ENCODE measurements at regions not wholly inside any gene's neighbourhood (a gene's known extent, or its start where the extent isn't known, plus 50 kb on each side); places are given as distances from the start of the nearest gene placed in this dataset.
"Not testable (repeated sequence)": the region's sequence is repeated elsewhere in the genome, so short reads cannot be mapped to it uniquely, and the experiment has no call there.

GRCh38 chrX:5666689-5667088, 562.0 kb downstream of the NLGN4X start:
- not testable (repeated sequence) for H3K4me3 ChIP-seq (ENCODE audit: low read depth, low read length); DNase-seq (ENCODE audit: extremely low spot score); H3K36me3 ChIP-seq (ENCODE audit: insufficient read depth); H3K4me1 ChIP-seq (ENCODE audit: insufficient read depth); H3K27ac ChIP-seq (ENCODE audit: low read depth)
- 89% methylated on average over 4 of the region's 4 CpGs for WGBS

- no peak for DNase-seq (ENCODE audit: extremely low spot score)
- Histone ChIP-seq H3K27ac (ENCODE audit: low read depth) (no peak overlapping the region), H3K4me1 (ENCODE audit: insufficient read depth) (no peaks in the 10 kb centered on the region), H3K4me3 (ENCODE audit: low read depth, low read length) (no peak overlapping the region), H3K36me3 (ENCODE audit: insufficient read depth) (no peaks in the 10 kb centered on the region)
These were observed 572.1 kb downstream of the NLGN4X start for GRCh38 chrX:5656544-5656943.

DNA sequence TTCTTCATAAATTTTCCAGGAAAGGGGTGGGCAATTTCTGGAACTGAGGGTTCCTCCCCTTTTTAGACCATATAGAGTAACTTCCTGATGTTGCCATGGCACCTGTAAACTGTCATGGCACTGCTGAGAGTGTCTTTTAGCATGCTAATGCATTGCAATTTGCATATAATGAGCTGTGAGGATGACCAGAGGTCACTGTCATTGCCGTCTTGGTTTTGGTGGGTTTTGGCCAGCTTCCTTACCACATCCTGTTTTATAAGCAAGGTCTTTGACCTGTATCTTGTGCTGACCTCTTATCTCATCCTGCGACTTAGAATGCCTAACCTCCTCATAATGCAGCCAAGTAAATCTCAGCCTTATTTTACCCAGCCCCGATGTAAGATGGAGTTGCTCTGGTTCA, 577.8 kb downstream of the NLGN4X start:
- no peak for DNase-seq (ENCODE audit: extremely low spot score)
- Histone ChIP-seq H3K4me3 (ENCODE audit: low read depth, low read length) (no peak overlapping the region), H3K27ac (ENCODE audit: low read depth) (no peak overlapping the region), H3K4me1 (ENCODE audit: insufficient read depth) (no peaks in the 10 kb centered on the region), H3K36me3 (ENCODE audit: insufficient read depth) (no peaks in the 10 kb centered on the region)
- 45% methylated on average over 3 of the region's 3 CpGs for WGBS

- DNase-seq (ENCODE audit: extremely low spot score) = no peak
- no peak overlapping the region for H3K27ac ChIP-seq (ENCODE audit: low read depth)
- no peaks in the 10 kb centered on the region for H3K36me3 ChIP-seq (ENCODE audit: insufficient read depth)
- H3K4me1 ChIP-seq (ENCODE audit: insufficient read depth) = no peaks in the 10 kb centered on the region
- 82% methylated on average over 12 of the region's 12 CpGs for WGBS
- no peak overlapping the region for H3K4me3 ChIP-seq (ENCODE audit: low read depth, low read length)
These were observed 579.6 kb downstream of the NLGN4X start for GRCh38 chrX:5648941-5649568.

DNA sequence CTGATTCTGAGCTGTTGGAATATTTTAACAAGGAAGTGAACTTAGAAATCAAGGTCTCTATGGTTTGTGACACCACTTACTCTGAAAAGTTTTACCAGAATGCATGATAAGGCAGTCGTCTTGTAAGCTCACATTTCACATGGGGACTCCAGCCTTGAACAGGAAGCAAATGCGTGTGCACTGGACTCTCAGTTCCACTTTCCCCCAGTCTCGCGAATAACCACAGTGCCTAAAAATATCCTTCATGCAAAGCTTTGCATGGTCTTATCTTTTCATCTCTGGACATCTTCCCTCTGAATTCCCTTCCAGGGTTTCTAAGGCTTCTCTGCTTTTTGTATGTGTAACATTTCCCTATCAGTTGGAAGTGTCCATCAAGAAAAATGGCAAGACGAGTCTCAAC, 581.8 kb downstream of the NLGN4X start:
- Histone ChIP-seq H3K4me3 (ENCODE audit: low read depth, low read length) (no peak overlapping the region), H3K27ac (ENCODE audit: low read depth) (no peak overlapping the region), H3K4me1 (ENCODE audit: insufficient read depth) (no peaks in the 10 kb centered on the region), H3K36me3 (ENCODE audit: insufficient read depth) (no peaks in the 10 kb centered on the region)
- WGBS = 35% methylated on average over 5 of the region's 5 CpGs
- DNase-seq (ENCODE audit: extremely low spot score) = no peak

DNA sequence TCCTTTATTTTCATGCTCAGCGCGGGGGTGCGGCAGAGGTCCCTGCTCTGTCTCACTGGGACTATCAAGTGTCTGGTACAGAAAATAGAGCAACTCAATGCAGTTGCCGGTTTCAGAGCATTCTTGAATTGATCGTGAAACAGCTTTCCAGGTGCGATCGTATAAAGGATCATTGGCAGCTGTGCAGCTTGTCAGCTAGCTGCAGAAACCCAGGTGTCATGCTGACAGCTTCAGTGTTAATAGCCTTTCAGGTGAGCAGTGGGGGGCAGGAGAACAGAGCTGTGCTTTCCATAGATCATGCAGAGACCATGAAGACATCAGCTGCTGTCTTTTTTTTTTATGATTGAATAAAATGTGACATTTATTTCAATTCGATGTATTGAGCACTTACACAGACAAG, 583.9 kb downstream of the NLGN4X start:
- no peaks in the 10 kb centered on the region for H3K4me1 ChIP-seq (ENCODE audit: insufficient read depth)
- 56% methylated on average over 8 of the region's 8 CpGs for WGBS
- no peak overlapping the region for H3K27ac ChIP-seq (ENCODE audit: low read depth)
- no peak for DNase-seq (ENCODE audit: extremely low spot score)
- H3K36me3 ChIP-seq (ENCODE audit: insufficient read depth) = no peaks in the 10 kb centered on the region
- no peak overlapping the region for H3K4me3 ChIP-seq (ENCODE audit: low read depth, low read length)

GRCh38 chrX:5640071-5640470, 588.6 kb downstream of the NLGN4X start:
- H3K4me1 ChIP-seq (ENCODE audit: insufficient read depth) = no peaks in the 10 kb centered on the region
- WGBS = 35% methylated on average over 4 of the region's 4 CpGs
- H3K4me3 ChIP-seq (ENCODE audit: low read depth, low read length) = no peak overlapping the region
- no peaks in the 10 kb centered on the region for H3K36me3 ChIP-seq (ENCODE audit: insufficient read depth)
- H3K27ac ChIP-seq (ENCODE audit: low read depth) = no peak overlapping the region
- no peak for DNase-seq (ENCODE audit: extremely low spot score)

GRCh38 chrX:5638572-5638971, 590.1 kb downstream of the NLGN4X start:
- Histone ChIP-seq H3K4me3 (ENCODE audit: low read depth, low read length) (no peak overlapping the region), H3K36me3 (ENCODE audit: insufficient read depth) (no peaks in the 10 kb centered on the region)
- 86% methylated on average over 7 of the region's 7 CpGs for WGBS

DNA sequence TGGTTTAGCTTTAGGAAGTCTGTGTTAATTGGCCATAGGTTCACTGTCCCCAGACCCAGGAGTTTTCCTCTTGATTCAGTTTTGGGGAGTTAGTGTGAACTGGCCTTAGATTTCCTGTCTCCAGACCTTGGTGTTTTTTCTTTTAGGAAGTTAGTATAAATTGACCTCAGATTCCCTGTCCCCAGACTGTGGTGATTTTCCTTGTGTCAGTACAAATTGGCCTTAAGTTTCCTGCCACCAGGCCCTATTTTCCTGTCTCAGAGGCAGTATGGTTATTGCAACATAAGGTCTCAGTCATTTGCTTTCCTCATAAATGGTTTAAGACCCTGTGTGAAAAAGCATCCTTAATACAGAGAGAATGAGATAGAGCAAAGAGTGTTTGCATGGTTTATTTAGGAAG, 595.8 kb downstream of the NLGN4X start:
- Histone ChIP-seq H3K27ac (ENCODE audit: low read depth) (no peak overlapping the region), H3K36me3 (ENCODE audit: insufficient read depth) (no peaks in the 10 kb centered on the region), H3K4me3 (ENCODE audit: low read depth, low read length) (no peak overlapping the region), H3K4me1 (ENCODE audit: insufficient read depth) (no peaks in the 10 kb centered on the region)
- DNase-seq (ENCODE audit: extremely low spot score) = no peak

More at GRCh38 chrX:5638572-5638971, 590.1 kb downstream of the NLGN4X start:
- DNase-seq (ENCODE audit: extremely low spot score) = no peak
- Histone ChIP-seq H3K27ac (ENCODE audit: low read depth) (no peak overlapping the region), H3K4me1 (ENCODE audit: insufficient read depth) (no peaks in the 10 kb centered on the region)

- H3K4me3 ChIP-seq (ENCODE audit: low read depth, low read length) = no peak overlapping the region
- H3K4me1 ChIP-seq (ENCODE audit: insufficient read depth) = no peaks in the 10 kb centered on the region
- no peaks in the 10 kb centered on the region for H3K36me3 ChIP-seq (ENCODE audit: insufficient read depth)
- H3K27ac ChIP-seq (ENCODE audit: low read depth) = no peak overlapping the region
- WGBS = 22% methylated on average over 9 of the region's 9 CpGs
- DNase-seq (ENCODE audit: extremely low spot score) = no peak
These were observed 596.5 kb downstream of the NLGN4X start for GRCh38 chrX:5632061-5632614.

DNA sequence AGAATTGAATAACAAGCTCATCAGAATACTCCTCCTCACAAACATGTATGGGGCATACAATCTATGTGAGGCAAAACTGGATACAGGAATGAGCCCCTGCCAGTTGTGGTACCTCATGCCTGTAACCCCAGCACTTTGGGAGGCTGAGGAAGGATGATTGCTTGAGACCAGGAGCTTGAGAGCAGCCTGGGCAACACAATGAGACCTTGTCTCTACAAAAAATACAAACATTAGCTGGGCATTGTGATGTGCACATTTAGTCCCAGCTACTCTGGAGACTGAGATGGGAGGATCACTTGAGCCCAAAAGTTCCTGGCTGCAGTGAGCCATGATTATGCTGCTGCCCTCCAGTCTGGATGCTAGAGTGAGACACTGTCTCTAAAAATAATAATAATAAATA, 611.0 kb downstream of the NLGN4X start:
- H3K4me1 ChIP-seq (ENCODE audit: insufficient read depth) = no peaks in the 10 kb centered on the region
- H3K27ac ChIP-seq (ENCODE audit: low read depth) = no peak overlapping the region
- H3K36me3 ChIP-seq (ENCODE audit: insufficient read depth) = no peaks in the 10 kb centered on the region
- H3K4me3 ChIP-seq (ENCODE audit: low read depth, low read length) = no peak overlapping the region
- DNase-seq (ENCODE audit: extremely low spot score) = no peak

DNA sequence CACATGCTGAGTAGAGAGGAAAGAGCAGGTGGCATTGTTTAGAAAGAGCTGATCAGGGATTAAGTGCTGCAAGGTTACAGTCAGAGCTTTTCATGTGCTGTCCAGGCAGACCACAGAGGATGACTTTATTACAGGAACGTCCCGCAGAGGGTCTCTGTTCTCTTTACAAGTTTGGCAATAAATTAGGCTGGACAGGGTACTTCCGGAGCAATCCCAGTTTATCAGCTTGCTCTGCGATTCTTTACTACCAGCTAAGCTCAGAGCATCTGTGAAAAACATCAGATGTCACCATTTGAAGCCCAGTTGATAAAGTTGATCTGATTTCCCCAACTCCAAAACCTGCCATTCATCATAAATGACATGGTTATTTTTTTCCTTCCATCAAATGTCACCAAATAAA, 633.1 kb downstream of the NLGN4X start:
- no peak for DNase-seq (ENCODE audit: extremely low spot score)
- no peak overlapping the region for H3K27ac ChIP-seq (ENCODE audit: low read depth)
- H3K4me3 ChIP-seq (ENCODE audit: low read depth, low read length) = no peak overlapping the region
- no peaks in the 10 kb centered on the region for H3K4me1 ChIP-seq (ENCODE audit: insufficient read depth)
- WGBS = 6% methylated on average over 4 of the region's 4 CpGs
- H3K36me3 ChIP-seq (ENCODE audit: insufficient read depth) = no peaks in the 10 kb centered on the region

DNA sequence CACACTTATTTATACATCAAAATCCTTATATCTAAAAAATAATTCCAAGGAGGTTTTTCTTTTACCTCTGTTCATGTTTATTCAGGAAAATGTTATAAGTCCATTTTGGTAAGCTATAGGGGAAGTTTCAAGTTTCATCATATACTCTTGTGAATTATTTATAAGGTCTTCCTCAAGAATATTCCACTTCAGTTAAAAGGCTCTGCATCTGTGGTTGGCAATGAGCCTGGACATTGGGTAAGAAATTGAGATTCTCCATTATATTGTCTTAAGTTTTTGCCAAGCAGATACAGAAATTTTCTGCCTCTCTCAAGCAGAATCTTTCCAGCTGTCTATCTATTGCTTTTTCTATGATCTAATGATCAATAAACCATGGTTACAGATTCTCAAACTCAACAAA, 641.9 kb downstream of the NLGN4X start:
- Histone ChIP-seq H3K4me3 (ENCODE audit: low read depth, low read length) (no peak overlapping the region), H3K27ac (ENCODE audit: low read depth) (no peak overlapping the region), H3K4me1 (ENCODE audit: insufficient read depth) (no peaks in the 10 kb centered on the region), H3K36me3 (ENCODE audit: insufficient read depth) (no peaks in the 10 kb centered on the region)
- no peak for DNase-seq (ENCODE audit: extremely low spot score)

GRCh38 chrX:5575407-5575806, 653.3 kb downstream of the NLGN4X start:
- DNase-seq (ENCODE audit: extremely low spot score) = no peak
- 59% methylated on average over 1 of the region's 1 CpG for WGBS
- Histone ChIP-seq H3K4me1 (ENCODE audit: insufficient read depth) (no peaks in the 10 kb centered on the region), H3K4me3 (ENCODE audit: low read depth, low read length) (no peak overlapping the region), H3K27ac (ENCODE audit: low read depth) (no peak overlapping the region), H3K36me3 (ENCODE audit: insufficient read depth) (no peaks in the 10 kb centered on the region)

DNA sequence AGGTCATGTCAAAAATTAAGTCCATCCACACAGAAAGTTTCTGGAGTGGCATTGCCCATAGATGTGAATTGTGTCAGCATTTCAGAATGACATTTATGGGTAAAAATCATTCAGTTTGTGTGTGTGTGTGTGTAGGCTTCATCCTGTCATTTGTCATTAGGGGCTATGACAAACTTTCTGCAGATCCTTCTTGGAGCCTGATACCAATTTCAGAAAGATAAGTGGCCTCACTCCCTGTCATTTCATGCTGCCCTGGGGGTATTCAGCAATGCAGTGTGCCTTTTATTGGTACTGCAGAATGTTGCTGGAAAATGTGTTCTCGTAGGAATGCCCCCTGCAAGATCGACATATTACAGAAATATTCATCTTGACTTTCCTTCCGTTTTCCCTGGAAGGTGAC, 659.7 kb downstream of the NLGN4X start:
- Histone ChIP-seq H3K27ac (ENCODE audit: low read depth) (no peak overlapping the region), H3K36me3 (ENCODE audit: insufficient read depth) (no peaks in the 10 kb centered on the region), H3K4me1 (ENCODE audit: insufficient read depth) (no peaks in the 10 kb centered on the region), H3K4me3 (ENCODE audit: low read depth, low read length) (no peak overlapping the region)
- DNase-seq (ENCODE audit: extremely low spot score) = no peak
- WGBS = 73% methylated on average over 3 of the region's 3 CpGs
